ENCODE measurements at regions not wholly inside any gene's neighbourhood (a gene's known extent, or its start where the extent isn't known, plus 50 kb on each side); places are given as distances from the start of the nearest gene placed in this dataset.

GRCh38 chr13:109650861-109651260, 135.5 kb downstream of the IRS2 start:
- Mint-ChIP-seq H3K9me3 (no peaks in the 10 kb centered on the region), H3K27me3 (ENCODE audit: low read depth) (peaks cover 3% of the 10 kb centered on the region), H3K36me3 (ENCODE audit: low read depth) (no peaks in the 10 kb centered on the region), H3K4me3 (ENCODE audit: low read depth) (no peak overlapping the region), H3K27ac (no peak overlapping the region), H3K4me1 (ENCODE audit: low read depth) (peaks cover 5% of the 10 kb centered on the region)
- DNase-seq (ENCODE audit: low spot score): no peak
- intact Hi-C loops (cut with micrococcal nuclease): no loop called here

GRCh38 chr13:109649713-109650112, 136.7 kb downstream of the IRS2 start:
- H3K27me3 Mint-ChIP-seq (ENCODE audit: low read depth): peaks cover 3% of the 10 kb centered on the region
- H3K4me3 Mint-ChIP-seq (ENCODE audit: low read depth): no peak overlapping the region
- no peaks in the 10 kb centered on the region for H3K9me3 Mint-ChIP-seq
- intact Hi-C loops (cut with micrococcal nuclease): no loop called here
- H3K27ac Mint-ChIP-seq: no peak overlapping the region
- H3K4me1 Mint-ChIP-seq (ENCODE audit: low read depth): peaks cover 5% of the 10 kb centered on the region
- DNase-seq (ENCODE audit: low spot score): no peak
- H3K36me3 Mint-ChIP-seq (ENCODE audit: low read depth): no peaks in the 10 kb centered on the region

GRCh38 chr13:109647699-109648098, 138.7 kb downstream of the IRS2 start:
- H3K4me3 Mint-ChIP-seq (ENCODE audit: low read depth): no peak overlapping the region
- H3K9me3 Mint-ChIP-seq: peaks cover 7% of the 10 kb centered on the region
- H3K27me3 Mint-ChIP-seq (ENCODE audit: low read depth): no peaks in the 10 kb centered on the region
- intact Hi-C loops (cut with micrococcal nuclease): no loop called here
- H3K36me3 Mint-ChIP-seq (ENCODE audit: low read depth): no peaks in the 10 kb centered on the region
- no peaks in the 10 kb centered on the region for H3K4me1 Mint-ChIP-seq (ENCODE audit: low read depth)
- DNase-seq (ENCODE audit: low spot score): no peak
- no peak overlapping the region for H3K27ac Mint-ChIP-seq

- Mint-ChIP-seq H3K4me3 (ENCODE audit: low read depth) (no peak overlapping the region), H3K27ac (no peak overlapping the region), H3K4me1 (ENCODE audit: low read depth) (no peaks in the 10 kb centered on the region), H3K27me3 (ENCODE audit: low read depth) (no peaks in the 10 kb centered on the region), H3K9me3 (peaks cover 7% of the 10 kb centered on the region), H3K36me3 (ENCODE audit: low read depth) (no peaks in the 10 kb centered on the region)
- intact Hi-C loops (cut with micrococcal nuclease): no loop called here
- DNase-seq (ENCODE audit: low spot score): no peak
These were observed 139.3 kb downstream of the IRS2 start for GRCh38 chr13:109647053-109647452.

- no peak for DNase-seq (ENCODE audit: low spot score)
- Mint-ChIP-seq H3K4me1 (ENCODE audit: low read depth) (no peaks in the 10 kb centered on the region), H3K36me3 (ENCODE audit: low read depth) (no peaks in the 10 kb centered on the region), H3K9me3 (peaks cover 14% of the 10 kb centered on the region), H3K4me3 (ENCODE audit: low read depth) (no peak overlapping the region), H3K27me3 (ENCODE audit: low read depth) (no peaks in the 10 kb centered on the region), H3K27ac (no peak overlapping the region)
- intact Hi-C loops (cut with micrococcal nuclease): no loop called here
These were observed 140.0 kb downstream of the IRS2 start for GRCh38 chr13:109646423-109646822.

- Mint-ChIP-seq H3K27me3 (ENCODE audit: low read depth) (no peaks in the 10 kb centered on the region), H3K27ac (no peak overlapping the region), H3K4me3 (ENCODE audit: low read depth) (no peak overlapping the region)
These were observed 140.6 kb downstream of the IRS2 start for GRCh38 chr13:109645831-109646230.

GRCh38 chr13:109644956-109645355, 141.4 kb downstream of the IRS2 start:
- H3K4me1 Mint-ChIP-seq (ENCODE audit: low read depth): no peaks in the 10 kb centered on the region
- peaks cover 28% of the 10 kb centered on the region for H3K9me3 Mint-ChIP-seq
- DNase-seq (ENCODE audit: low spot score): no peak
- H3K4me3 Mint-ChIP-seq (ENCODE audit: low read depth): no peak overlapping the region
- H3K27me3 Mint-ChIP-seq (ENCODE audit: low read depth): no peaks in the 10 kb centered on the region
- no peaks in the 10 kb centered on the region for H3K36me3 Mint-ChIP-seq (ENCODE audit: low read depth)
- intact Hi-C loops (cut with micrococcal nuclease): no loop called here
- H3K27ac Mint-ChIP-seq: no peak overlapping the region

More at GRCh38 chr13:109645831-109646230, 140.6 kb downstream of the IRS2 start:
- intact Hi-C loops (cut with micrococcal nuclease): no loop called here
- Mint-ChIP-seq H3K9me3 (peaks cover 20% of the 10 kb centered on the region), H3K4me1 (ENCODE audit: low read depth) (no peaks in the 10 kb centered on the region), H3K36me3 (ENCODE audit: low read depth) (no peaks in the 10 kb centered on the region)
- DNase-seq (ENCODE audit: low spot score): no peak

GRCh38 chr13:109644069-109644750, 142.2 kb downstream of the IRS2 start:
- DNase-seq (ENCODE audit: low spot score): no peak
- H3K36me3 Mint-ChIP-seq (ENCODE audit: low read depth): no peaks in the 10 kb centered on the region
- no peak overlapping the region for H3K4me3 Mint-ChIP-seq (ENCODE audit: low read depth)
- H3K27ac Mint-ChIP-seq: no peak overlapping the region
- H3K27me3 Mint-ChIP-seq (ENCODE audit: low read depth): no peaks in the 10 kb centered on the region
- H3K4me1 Mint-ChIP-seq (ENCODE audit: low read depth): no peaks in the 10 kb centered on the region
- intact Hi-C loops (cut with micrococcal nuclease): no loop called here
- peaks cover 33% of the 10 kb centered on the region for H3K9me3 Mint-ChIP-seq

GRCh38 chr13:109642358-109642757, 144.0 kb downstream of the IRS2 start:
- H3K36me3 Mint-ChIP-seq (ENCODE audit: low read depth): no peaks in the 10 kb centered on the region
- peaks cover 40% of the 10 kb centered on the region for H3K9me3 Mint-ChIP-seq
- no peak overlapping the region for H3K27ac Mint-ChIP-seq
- H3K27me3 Mint-ChIP-seq (ENCODE audit: low read depth): no peaks in the 10 kb centered on the region
- DNase-seq (ENCODE audit: low spot score): no peak
- H3K4me1 Mint-ChIP-seq (ENCODE audit: low read depth): no peaks in the 10 kb centered on the region
- intact Hi-C loops (cut with micrococcal nuclease): no loop called here
- no peak overlapping the region for H3K4me3 Mint-ChIP-seq (ENCODE audit: low read depth)

- DNase-seq (ENCODE audit: low spot score): no peak
- no peak overlapping the region for H3K4me3 Mint-ChIP-seq (ENCODE audit: low read depth)
- H3K27me3 Mint-ChIP-seq (ENCODE audit: low read depth): no peaks in the 10 kb centered on the region
- H3K36me3 Mint-ChIP-seq (ENCODE audit: low read depth): no peaks in the 10 kb centered on the region
- no peaks in the 10 kb centered on the region for H3K4me1 Mint-ChIP-seq (ENCODE audit: low read depth)
- intact Hi-C loops (cut with micrococcal nuclease): no loop called here
- H3K9me3 Mint-ChIP-seq: peaks cover 44% of the 10 kb centered on the region
- H3K27ac Mint-ChIP-seq: no peak overlapping the region
These were observed 149.6 kb downstream of the IRS2 start for GRCh38 chr13:109636736-109637135.

GRCh38 chr13:109631069-109631468, 155.3 kb downstream of the IRS2 start:
- Mint-ChIP-seq H3K4me3 (ENCODE audit: low read depth) (no peak overlapping the region), H3K9me3 (peaks cover 15% of the 10 kb centered on the region), H3K27ac (no peak overlapping the region), H3K4me1 (ENCODE audit: low read depth) (no peaks in the 10 kb centered on the region), H3K27me3 (ENCODE audit: low read depth) (no peaks in the 10 kb centered on the region), H3K36me3 (ENCODE audit: low read depth) (no peaks in the 10 kb centered on the region)
- intact Hi-C loops (cut with micrococcal nuclease): no loop called here
- DNase-seq (ENCODE audit: low spot score): no peak

GRCh38 chr13:109630271-109630670, 156.1 kb downstream of the IRS2 start:
- Mint-ChIP-seq H3K9me3 (peaks cover 12% of the 10 kb centered on the region), H3K4me3 (ENCODE audit: low read depth) (no peak overlapping the region), H3K27me3 (ENCODE audit: low read depth) (no peaks in the 10 kb centered on the region), H3K27ac (no peak overlapping the region), H3K36me3 (ENCODE audit: low read depth) (no peaks in the 10 kb centered on the region), H3K4me1 (ENCODE audit: low read depth) (no peaks in the 10 kb centered on the region)
- no peak for DNase-seq (ENCODE audit: low spot score)
- intact Hi-C loops (cut with micrococcal nuclease): no loop called here

- no peak for DNase-seq (ENCODE audit: low spot score)
- intact Hi-C loops (cut with micrococcal nuclease): no loop called here
- no peaks in the 10 kb centered on the region for H3K36me3 Mint-ChIP-seq (ENCODE audit: low read depth)
- no peaks in the 10 kb centered on the region for H3K4me1 Mint-ChIP-seq (ENCODE audit: low read depth)
- peaks cover 9% of the 10 kb centered on the region for H3K9me3 Mint-ChIP-seq
- no peak overlapping the region for H3K27ac Mint-ChIP-seq
- no peaks in the 10 kb centered on the region for H3K27me3 Mint-ChIP-seq (ENCODE audit: low read depth)
- H3K4me3 Mint-ChIP-seq (ENCODE audit: low read depth): no peak overlapping the region
These were observed 156.6 kb downstream of the IRS2 start for GRCh38 chr13:109629737-109630136.

- Mint-ChIP-seq H3K27me3 (ENCODE audit: low read depth) (no peaks in the 10 kb centered on the region), H3K36me3 (ENCODE audit: low read depth) (no peaks in the 10 kb centered on the region), H3K4me3 (ENCODE audit: low read depth) (no peak overlapping the region), H3K9me3 (peaks cover 5% of the 10 kb centered on the region), H3K27ac (no peak overlapping the region), H3K4me1 (ENCODE audit: low read depth) (no peaks in the 10 kb centered on the region)
- intact Hi-C loops (cut with micrococcal nuclease): no loop called here
- no peak for DNase-seq (ENCODE audit: low spot score)
These were observed 158.1 kb downstream of the IRS2 start for GRCh38 chr13:109628251-109628699.

All from activated T-helper 2 cell treated with anti-CD3 and anti-CD28 coated beads, Interferon-gamma antibody, Interleukin-2, Interleukin-4, amounts not matched to agents 10 μg/mL and 5 μg/mL and 100 μg/mL, durations not matched to agents 14 hours and 24 hours and 36 hours (primary cell).